Heart left ventricle (tissue), 13 donors: ENCODE measurements at regions not wholly inside any gene's neighbourhood (a gene's known extent, or its start where the extent isn't known, plus 50 kb on each side); places are given as distances from the start of the nearest gene placed in this dataset.

ENCODE experiments used
- POLR2A ChIP-seq, 2 donors: fragments of 450-650 bp; IDR thresholded peaks; one replicate each; pipeline ENCODE4 v1.6.1; 2017; ENCODE audit warnings: antibody characterized with exemption in 2 of 2, mild to moderate bottlenecking in 2 of 2, moderate library complexity in 2 of 2
- TF ChIP-seq, protein P1 (sequence below), 12 donors: fragments of 200-600 bp; sonication (generic) in 4 of 12; IDR thresholded peaks; one replicate each; pipeline versions ENCODE4 v1.5.0 to v1.8.0; 2018 to 2022; ENCODE audit warnings: antibody characterized with exemption in 12 of 12, mild to moderate bottlenecking in 5 of 12
- donor health status: ischemic (EF 13 %, LVEDD 7.1; RV severe dilation, severe dysfunction).
- donor health status: DM: no; HTN: yes; CAD: no.
- donor health status: DM: no; HTN: no; CAD: no.
- donor health status: ischemic (EF 25% LVEDD 6.9; RV normal size, moderate dysfunction).
- donor health status: ischemic (EF 25% LVEDD 5.7; RV mildly dilated, moderate dysfunction).
- donor health status: ischemic (EF 35%, LVEDD 5.7; RV mildly dilated, moderate dysfunction).
- donor health status: nonischemic (EF 11% LVEDD 7.7; RV severe dilation, severe dysfunction).
- donor health status: DM: yes; HTN: yes; CAD: no.
- donor health status: PGD.
- donor health status: ischemic (EF 29% LVEDD 5.4; RV normal size, mild dysfunction).
- donor health status: nonischemic (EF 23%, LVEDD 6.1; RV moderate dilation, normal function).

DNA sequence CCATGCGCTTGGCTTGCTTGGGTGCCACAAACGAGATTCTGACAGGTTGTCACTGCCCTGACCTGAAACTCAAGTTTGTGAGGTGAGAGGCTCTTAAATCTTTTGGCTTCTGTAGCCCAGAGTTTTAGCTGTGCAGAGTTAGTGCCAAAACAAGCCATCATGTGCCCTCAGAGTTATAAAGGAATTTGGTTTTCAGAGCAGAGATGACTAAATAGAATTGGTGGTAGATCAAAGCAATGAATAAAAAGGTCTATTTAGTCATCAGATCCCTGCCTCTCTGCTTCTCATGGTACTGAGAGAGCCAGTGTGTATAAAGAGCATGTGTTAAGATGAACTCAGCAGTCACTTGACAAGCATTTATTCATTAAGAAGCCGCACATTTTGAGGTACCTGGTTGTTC lies 207.5 kb upstream of the DPH6 start:
- TF ChIP-seq, protein P1, sequence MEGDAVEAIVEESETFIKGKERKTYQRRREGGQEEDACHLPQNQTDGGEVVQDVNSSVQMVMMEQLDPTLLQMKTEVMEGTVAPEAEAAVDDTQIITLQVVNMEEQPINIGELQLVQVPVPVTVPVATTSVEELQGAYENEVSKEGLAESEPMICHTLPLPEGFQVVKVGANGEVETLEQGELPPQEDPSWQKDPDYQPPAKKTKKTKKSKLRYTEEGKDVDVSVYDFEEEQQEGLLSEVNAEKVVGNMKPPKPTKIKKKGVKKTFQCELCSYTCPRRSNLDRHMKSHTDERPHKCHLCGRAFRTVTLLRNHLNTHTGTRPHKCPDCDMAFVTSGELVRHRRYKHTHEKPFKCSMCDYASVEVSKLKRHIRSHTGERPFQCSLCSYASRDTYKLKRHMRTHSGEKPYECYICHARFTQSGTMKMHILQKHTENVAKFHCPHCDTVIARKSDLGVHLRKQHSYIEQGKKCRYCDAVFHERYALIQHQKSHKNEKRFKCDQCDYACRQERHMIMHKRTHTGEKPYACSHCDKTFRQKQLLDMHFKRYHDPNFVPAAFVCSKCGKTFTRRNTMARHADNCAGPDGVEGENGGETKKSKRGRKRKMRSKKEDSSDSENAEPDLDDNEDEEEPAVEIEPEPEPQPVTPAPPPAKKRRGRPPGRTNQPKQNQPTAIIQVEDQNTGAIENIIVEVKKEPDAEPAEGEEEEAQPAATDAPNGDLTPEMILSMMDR (IDR thresholded peaks at IDR 0.05) = no peak
- no peak for TF ChIP-seq POLR2A (IDR thresholded peaks at IDR 0.05)
